ENCODE measurements at regions not wholly inside any gene's neighbourhood (a gene's known extent, or its start where the extent isn't known, plus 50 kb on each side); places are given as distances from the start of the nearest gene placed in this dataset.
"Not testable (repeated sequence)": the region's sequence is repeated elsewhere in the genome, so short reads cannot be mapped to it uniquely, and the experiment has no call there.

- H3K27ac ChIP-seq = no peak overlapping the region
- no peak for TF ChIP-seq CTCF (conservative IDR thresholded peaks at IDR 0.05)
Measured at GRCh38 chr12:17592472-17592871, 497.5 kb downstream of the RERGL start.

- H3K27ac ChIP-seq = no peak overlapping the region
- no peak for TF ChIP-seq CTCF (conservative IDR thresholded peaks at IDR 0.05)
Measured at GRCh38 chr12:17591005-17591681, 498.9 kb downstream of the RERGL start.

GRCh38 chr12:17588968-17589367, 501.0 kb downstream of the RERGL start:
- TF ChIP-seq CTCF (conservative IDR thresholded peaks at IDR 0.05) = peak; percentile 78
- H3K27ac ChIP-seq = no peak overlapping the region

DNA sequence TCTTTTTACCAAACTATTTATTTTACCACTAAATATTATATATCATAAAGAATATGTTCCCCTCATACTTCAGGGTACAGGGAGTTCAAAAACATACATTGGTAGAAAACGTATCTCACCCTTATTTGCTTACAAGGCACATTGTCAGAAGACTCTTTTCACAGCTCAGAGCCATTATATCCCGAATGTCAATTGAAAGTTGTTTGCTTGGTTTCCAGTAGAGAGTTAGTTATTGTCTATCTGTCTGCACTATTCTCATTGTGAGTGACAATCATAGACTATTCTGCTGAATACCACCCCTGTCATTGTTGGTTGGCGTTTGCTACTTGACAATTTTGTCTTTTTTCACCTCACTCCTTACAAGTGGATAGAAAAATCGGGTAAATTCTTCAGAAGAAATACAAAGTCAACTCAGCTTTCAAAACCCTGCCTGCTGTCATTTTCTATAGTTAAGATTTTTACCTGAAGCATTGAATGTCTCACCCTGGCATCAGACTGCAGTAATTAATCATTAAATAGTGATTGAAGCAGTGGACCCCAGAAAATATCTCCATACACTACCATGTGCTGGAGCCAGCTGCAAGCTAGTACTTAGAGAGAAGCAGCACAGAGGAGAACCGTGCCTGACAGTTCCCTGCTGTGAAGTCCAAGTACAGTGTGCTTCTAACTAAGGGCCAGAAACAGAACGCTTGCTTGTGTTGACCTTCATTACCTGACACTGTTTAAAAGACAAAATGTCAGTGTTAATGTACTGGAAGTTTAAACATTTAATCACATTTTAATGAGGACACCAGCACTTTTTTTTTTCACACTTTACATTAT, 510.6 kb downstream of the RERGL start:
- no peak for TF ChIP-seq CTCF (conservative IDR thresholded peaks at IDR 0.05)
- no peak overlapping the region for H3K27ac ChIP-seq

DNA sequence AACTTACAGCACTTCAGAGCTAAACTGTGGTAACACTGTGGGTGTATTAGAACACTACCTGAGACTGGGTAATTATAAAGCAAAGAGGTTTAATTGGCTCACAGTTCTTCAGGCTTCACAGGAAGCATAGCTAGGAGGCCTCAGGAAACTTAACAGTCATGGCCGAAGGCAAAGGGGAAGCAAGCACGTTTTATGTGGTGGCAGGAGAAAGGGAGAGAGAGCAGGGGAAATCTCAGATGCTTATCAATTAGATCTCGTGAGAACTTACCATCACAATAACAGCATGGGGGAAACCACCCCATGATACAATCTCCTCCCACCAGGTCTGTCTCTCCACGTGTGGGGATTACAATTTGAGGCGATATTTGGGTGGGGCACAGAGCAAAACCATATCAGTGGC, 512.6 kb downstream of the RERGL start:
- TF ChIP-seq CTCF (conservative IDR thresholded peaks at IDR 0.05) = no peak
- no peak overlapping the region for H3K27ac ChIP-seq

- no peak overlapping the region for H3K27ac ChIP-seq
- TF ChIP-seq CTCF (conservative IDR thresholded peaks at IDR 0.05) = no peak
Measured at GRCh38 chr12:17572250-17572649, 517.7 kb downstream of the RERGL start.

- no peak overlapping the region for H3K27ac ChIP-seq
- no peak for TF ChIP-seq CTCF (conservative IDR thresholded peaks at IDR 0.05)
Measured at GRCh38 chr12:17571047-17571446, 518.9 kb downstream of the RERGL start.

DNA sequence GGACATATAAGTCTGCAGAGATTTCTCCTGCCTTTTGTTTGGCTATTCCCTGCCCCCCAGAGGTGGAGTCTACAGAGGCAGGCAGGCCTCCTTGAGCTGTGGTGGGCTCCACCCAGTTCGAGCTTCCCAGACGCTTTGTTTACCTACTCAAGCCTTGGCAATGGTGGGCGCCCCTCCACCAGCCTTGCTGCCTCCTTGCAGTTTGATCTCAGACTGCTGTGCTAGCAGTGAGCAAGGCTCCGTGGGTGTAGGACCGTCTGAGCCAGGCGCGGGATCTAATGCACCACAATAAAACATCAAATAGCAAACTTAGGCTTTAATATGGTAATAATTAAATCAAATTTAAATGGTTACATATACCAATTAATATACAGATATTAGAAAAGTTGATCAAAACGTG, 525.4 kb downstream of the RERGL start:
- not testable (repeated sequence) for H3K27ac ChIP-seq

Measured in VCaP (cell line).